DND-41 (cell line): ENCODE measurements at regions not wholly inside any gene's neighbourhood (a gene's known extent, or its start where the extent isn't known, plus 50 kb on each side); places are given as distances from the start of the nearest gene placed in this dataset.

Experiments used
- EZH2 ChIP-seq: IDR thresholded peaks from 3 replicates; pipeline ENCODE4 v1.6.1; 2012; ENCODE audit warnings: borderline replicate concordance, low read depth, mild to moderate bottlenecking, moderate library complexity, low read length, inconsistent platforms; ENCODE audit not compliant: severe bottlenecking
- TF ChIP-seq, protein P1 (sequence below): IDR thresholded peaks from 2 replicates; pipeline ENCODE4 v1.5.1; 2012; ENCODE audit warnings: borderline replicate concordance, low read length, moderate library complexity, mild to moderate bottlenecking; ENCODE audit not compliant: poor library complexity, severe bottlenecking; ENCODE audit errors: extremely low read depth

DNA sequence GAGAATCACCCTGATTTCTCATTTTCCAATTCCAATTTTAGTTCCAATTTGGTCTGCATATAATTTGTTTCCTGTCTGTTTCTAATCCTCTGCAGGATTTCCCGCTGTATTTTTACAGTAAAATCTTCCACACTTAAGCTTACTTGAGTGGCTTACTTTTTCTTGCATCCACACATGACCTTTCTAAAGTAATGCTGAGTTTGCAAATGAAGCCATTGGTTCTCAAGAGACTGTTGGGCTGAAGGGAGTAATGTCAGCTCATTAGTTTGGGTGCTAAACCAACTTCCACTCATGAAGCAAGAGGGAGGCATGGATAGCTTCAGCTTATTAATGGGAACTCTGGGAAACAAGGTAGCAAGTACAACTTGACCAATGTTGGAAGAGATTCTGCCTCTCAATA, 146.4 kb downstream of the SNX10 start:
- no peak for TF ChIP-seq EZH2
- TF ChIP-seq, protein P1, sequence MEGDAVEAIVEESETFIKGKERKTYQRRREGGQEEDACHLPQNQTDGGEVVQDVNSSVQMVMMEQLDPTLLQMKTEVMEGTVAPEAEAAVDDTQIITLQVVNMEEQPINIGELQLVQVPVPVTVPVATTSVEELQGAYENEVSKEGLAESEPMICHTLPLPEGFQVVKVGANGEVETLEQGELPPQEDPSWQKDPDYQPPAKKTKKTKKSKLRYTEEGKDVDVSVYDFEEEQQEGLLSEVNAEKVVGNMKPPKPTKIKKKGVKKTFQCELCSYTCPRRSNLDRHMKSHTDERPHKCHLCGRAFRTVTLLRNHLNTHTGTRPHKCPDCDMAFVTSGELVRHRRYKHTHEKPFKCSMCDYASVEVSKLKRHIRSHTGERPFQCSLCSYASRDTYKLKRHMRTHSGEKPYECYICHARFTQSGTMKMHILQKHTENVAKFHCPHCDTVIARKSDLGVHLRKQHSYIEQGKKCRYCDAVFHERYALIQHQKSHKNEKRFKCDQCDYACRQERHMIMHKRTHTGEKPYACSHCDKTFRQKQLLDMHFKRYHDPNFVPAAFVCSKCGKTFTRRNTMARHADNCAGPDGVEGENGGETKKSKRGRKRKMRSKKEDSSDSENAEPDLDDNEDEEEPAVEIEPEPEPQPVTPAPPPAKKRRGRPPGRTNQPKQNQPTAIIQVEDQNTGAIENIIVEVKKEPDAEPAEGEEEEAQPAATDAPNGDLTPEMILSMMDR: no peak
